ENCODE measurements at regions not wholly inside any gene's neighbourhood (a gene's known extent, or its start where the extent isn't known, plus 50 kb on each side); places are given as distances from the start of the nearest gene placed in this dataset.

DNA sequence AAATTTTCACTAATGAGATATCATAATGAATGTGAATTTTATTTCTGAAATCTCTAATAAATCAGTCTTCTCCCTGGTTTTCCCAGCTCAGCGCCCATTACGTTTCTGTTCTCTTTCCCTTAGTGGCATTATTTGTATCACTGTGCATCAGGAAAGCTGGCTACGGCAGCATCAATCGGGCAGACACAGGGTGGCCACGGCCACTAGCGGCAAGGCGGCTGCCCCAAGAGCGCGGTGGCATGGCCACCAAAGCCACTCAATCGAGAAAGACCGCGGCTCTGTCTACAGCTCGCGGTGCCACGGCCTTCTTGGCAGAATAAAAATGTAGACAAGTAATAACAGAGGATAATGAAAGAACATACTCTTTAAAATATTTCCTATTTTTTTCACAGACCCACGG, 168.0 kb downstream of the RPIA start:
- Histone ChIP-seq H3K79me2 (no peaks in the 10 kb centered on the region), H3K4me1 (ENCODE audit: insufficient read depth) (no peaks in the 10 kb centered on the region), H3K27me3 (no peaks in the 10 kb centered on the region), H3K4me3 (no peak overlapping the region), H4K20me1 (ENCODE audit: insufficient read depth, poor library complexity, severe bottlenecking) (no peaks in the 10 kb centered on the region), H3K4me2 (no peak overlapping the region), H2AFZ (no peak overlapping the region), H3K27ac (no peak overlapping the region), H3K36me3 (replicated peaks; ENCODE audit: insufficient read depth, low read depth) (no peaks in the 10 kb centered on the region), H3K9me2 (replicated peaks; ENCODE audit: insufficient read depth) (no peaks in the 10 kb centered on the region), H3K9me3 (ENCODE audit: low read depth) (no peaks in the 10 kb centered on the region)
- WGBS (ENCODE audit: low lambda C conversion rate, missing lambda C conversion rate), result 84% methylated on average over 16 of the region's 16 CpGs
- DNase-seq (ENCODE audit: low spot score), result no peak
- no peak for TF ChIP-seq EZH2 (IDR thresholded peaks at IDR 0.05; ENCODE audit: borderline replicate concordance)
- TF ChIP-seq, protein P1, sequence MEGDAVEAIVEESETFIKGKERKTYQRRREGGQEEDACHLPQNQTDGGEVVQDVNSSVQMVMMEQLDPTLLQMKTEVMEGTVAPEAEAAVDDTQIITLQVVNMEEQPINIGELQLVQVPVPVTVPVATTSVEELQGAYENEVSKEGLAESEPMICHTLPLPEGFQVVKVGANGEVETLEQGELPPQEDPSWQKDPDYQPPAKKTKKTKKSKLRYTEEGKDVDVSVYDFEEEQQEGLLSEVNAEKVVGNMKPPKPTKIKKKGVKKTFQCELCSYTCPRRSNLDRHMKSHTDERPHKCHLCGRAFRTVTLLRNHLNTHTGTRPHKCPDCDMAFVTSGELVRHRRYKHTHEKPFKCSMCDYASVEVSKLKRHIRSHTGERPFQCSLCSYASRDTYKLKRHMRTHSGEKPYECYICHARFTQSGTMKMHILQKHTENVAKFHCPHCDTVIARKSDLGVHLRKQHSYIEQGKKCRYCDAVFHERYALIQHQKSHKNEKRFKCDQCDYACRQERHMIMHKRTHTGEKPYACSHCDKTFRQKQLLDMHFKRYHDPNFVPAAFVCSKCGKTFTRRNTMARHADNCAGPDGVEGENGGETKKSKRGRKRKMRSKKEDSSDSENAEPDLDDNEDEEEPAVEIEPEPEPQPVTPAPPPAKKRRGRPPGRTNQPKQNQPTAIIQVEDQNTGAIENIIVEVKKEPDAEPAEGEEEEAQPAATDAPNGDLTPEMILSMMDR (IDR thresholded peaks at IDR 0.05; ENCODE audit: poor library complexity), result no peak
- TF ChIP-seq EZH2phosphoT487 (IDR thresholded peaks at IDR 0.05; ENCODE audit: low read depth, severe bottlenecking, unreplicated experiment), result no peak

DNA sequence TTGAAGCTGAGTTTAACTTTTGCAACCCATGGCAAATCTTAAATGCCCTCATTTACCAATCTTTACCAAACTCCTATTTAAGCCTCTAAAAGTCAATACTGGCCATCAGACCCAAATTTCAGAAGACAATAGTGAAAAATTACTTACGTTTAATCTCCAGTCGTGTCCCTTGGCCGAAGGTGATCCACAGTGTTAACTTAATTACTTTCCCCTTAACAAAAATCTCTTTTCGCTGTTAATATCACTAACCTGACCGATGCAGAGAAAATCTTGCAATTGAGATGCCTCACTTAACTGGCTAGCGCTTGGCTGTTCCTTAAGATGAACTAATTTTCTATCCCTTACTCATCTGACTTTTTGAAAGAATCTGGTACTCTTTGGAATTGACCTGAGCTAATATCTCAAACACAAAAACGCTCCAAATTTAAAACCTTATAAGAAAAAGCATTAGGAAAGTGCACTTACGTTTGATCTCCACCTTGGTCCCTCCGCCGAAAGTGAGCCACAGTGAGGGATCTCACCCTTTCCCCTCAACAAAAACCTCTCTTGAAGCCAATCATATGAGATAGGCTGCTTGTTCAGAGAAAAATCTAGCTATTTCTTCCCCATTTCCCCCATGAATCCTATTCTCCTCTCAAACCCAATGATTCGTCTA, 169.1 kb downstream of the RPIA start:
- H3K4me1 ChIP-seq (ENCODE audit: insufficient read depth), result no peaks in the 10 kb centered on the region
- TF ChIP-seq, protein P1 (IDR thresholded peaks at IDR 0.05; ENCODE audit: poor library complexity), result no peak
- TF ChIP-seq EZH2phosphoT487 (IDR thresholded peaks at IDR 0.05; ENCODE audit: low read depth, severe bottlenecking, unreplicated experiment) (no peak), EZH2 (IDR thresholded peaks at IDR 0.05; ENCODE audit: borderline replicate concordance) (no peak)
- no peak for DNase-seq (ENCODE audit: low spot score)
- H3K4me2 ChIP-seq, result no peak overlapping the region
- H2AFZ ChIP-seq, result no peak overlapping the region
- no peaks in the 10 kb centered on the region for H3K27me3 ChIP-seq
- H3K27ac ChIP-seq, result no peak overlapping the region
- H3K79me2 ChIP-seq, result no peaks in the 10 kb centered on the region
- H3K9me2 ChIP-seq (replicated peaks; ENCODE audit: insufficient read depth), result no peaks in the 10 kb centered on the region
- H3K4me3 ChIP-seq, result no peak overlapping the region
- no peaks in the 10 kb centered on the region for H3K36me3 ChIP-seq (replicated peaks; ENCODE audit: insufficient read depth, low read depth)
- no peaks in the 10 kb centered on the region for H3K9me3 ChIP-seq (ENCODE audit: low read depth)
- WGBS (ENCODE audit: low lambda C conversion rate, missing lambda C conversion rate), result 77% methylated on average over 11 of the region's 11 CpGs
- H4K20me1 ChIP-seq (ENCODE audit: insufficient read depth, poor library complexity, severe bottlenecking), result no peaks in the 10 kb centered on the region

DNA sequence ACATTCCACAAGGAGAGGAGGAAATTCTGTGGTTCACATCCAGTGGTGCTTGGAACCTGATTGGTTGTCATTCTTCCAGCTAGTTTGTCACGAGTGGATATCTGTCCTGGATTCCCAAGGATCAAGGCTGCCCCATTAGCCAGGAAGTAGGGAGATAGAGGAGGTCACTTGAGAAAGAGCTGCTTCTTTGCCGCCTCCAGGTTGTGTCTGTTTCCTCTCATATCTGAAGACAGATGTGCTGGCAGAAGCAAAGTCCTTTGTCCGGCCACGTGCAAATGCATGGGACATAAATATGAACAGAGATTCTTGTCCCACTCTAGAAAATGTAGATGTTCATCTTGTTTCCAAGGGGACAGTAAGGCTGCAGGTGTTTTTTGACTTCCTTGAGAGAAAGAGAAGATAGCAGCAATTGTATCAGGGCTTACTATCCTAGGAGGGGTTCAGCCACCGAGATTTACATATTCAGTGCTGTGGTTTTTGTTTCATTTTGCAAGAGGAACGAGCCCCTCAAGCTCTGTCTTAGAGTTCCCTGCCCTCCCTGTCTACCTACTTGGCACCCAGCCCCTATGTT, 174.4 kb downstream of the RPIA start:
- Histone ChIP-seq H2AFZ (no peak overlapping the region), H3K27ac (no peak overlapping the region)

More for the DNA sequence above, 174.4 kb downstream of the RPIA start:
- Histone ChIP-seq H3K36me3 (replicated peaks; ENCODE audit: insufficient read depth, low read depth) (no peaks in the 10 kb centered on the region), H3K9me3 (ENCODE audit: low read depth) (no peaks in the 10 kb centered on the region), H3K27me3 (no peaks in the 10 kb centered on the region), H3K4me1 (ENCODE audit: insufficient read depth) (no peaks in the 10 kb centered on the region), H3K4me2 (no peak overlapping the region), H3K79me2 (no peaks in the 10 kb centered on the region), H4K20me1 (ENCODE audit: insufficient read depth, poor library complexity, severe bottlenecking) (no peaks in the 10 kb centered on the region), H3K9me2 (replicated peaks; ENCODE audit: insufficient read depth) (no peaks in the 10 kb centered on the region), H3K4me3 (no peak overlapping the region)
- TF ChIP-seq EZH2 (IDR thresholded peaks at IDR 0.05; ENCODE audit: borderline replicate concordance), result no peak
- TF ChIP-seq, protein P1 (IDR thresholded peaks at IDR 0.05; ENCODE audit: poor library complexity), result no peak
- no peak for TF ChIP-seq EZH2phosphoT487 (IDR thresholded peaks at IDR 0.05; ENCODE audit: low read depth, severe bottlenecking, unreplicated experiment)
- no peak for DNase-seq (ENCODE audit: low spot score)
- 55% methylated on average over 6 of the region's 6 CpGs for WGBS (ENCODE audit: low lambda C conversion rate, missing lambda C conversion rate)

Data from hepatocyte (in vitro differentiated cells).